ENCODE measurements at regions not wholly inside any gene's neighbourhood (a gene's known extent, or its start where the extent isn't known, plus 50 kb on each side); places are given as distances from the start of the nearest gene placed in this dataset.

DNA sequence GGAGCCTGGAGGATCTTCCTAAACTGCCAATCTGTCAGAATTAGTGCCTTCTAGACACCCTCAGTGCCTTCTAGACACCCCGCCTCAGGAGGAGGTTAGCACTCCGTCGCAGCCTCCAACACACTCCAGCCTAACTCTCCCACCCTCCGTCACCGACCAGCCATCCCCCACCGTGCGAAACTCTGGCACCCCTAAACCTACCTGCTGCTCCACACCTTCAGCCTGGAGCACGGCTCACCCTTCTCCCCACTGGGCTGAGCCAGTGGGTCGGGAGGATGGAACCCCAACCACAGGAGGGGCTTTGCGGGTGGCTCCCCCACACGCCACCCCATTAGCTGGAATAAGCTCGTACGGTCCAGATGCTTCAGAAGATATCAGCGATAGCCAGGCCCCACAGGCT, 468.9 kb upstream of the HS6ST1 start:
- TF ChIP-seq, protein P1, sequence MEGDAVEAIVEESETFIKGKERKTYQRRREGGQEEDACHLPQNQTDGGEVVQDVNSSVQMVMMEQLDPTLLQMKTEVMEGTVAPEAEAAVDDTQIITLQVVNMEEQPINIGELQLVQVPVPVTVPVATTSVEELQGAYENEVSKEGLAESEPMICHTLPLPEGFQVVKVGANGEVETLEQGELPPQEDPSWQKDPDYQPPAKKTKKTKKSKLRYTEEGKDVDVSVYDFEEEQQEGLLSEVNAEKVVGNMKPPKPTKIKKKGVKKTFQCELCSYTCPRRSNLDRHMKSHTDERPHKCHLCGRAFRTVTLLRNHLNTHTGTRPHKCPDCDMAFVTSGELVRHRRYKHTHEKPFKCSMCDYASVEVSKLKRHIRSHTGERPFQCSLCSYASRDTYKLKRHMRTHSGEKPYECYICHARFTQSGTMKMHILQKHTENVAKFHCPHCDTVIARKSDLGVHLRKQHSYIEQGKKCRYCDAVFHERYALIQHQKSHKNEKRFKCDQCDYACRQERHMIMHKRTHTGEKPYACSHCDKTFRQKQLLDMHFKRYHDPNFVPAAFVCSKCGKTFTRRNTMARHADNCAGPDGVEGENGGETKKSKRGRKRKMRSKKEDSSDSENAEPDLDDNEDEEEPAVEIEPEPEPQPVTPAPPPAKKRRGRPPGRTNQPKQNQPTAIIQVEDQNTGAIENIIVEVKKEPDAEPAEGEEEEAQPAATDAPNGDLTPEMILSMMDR (IDR thresholded peaks at IDR 0.05; ENCODE audit: poor library complexity) = no peak
- no peak for TF ChIP-seq EZH2 (IDR thresholded peaks at IDR 0.05; ENCODE audit: borderline replicate concordance)
